Nephron progenitor cell (in vitro differentiated cells): ENCODE measurements at regions not wholly inside any gene's neighbourhood (a gene's known extent, or its start where the extent isn't known, plus 50 kb on each side); places are given as distances from the start of the nearest gene placed in this dataset.

Source experiments
- DNase-seq: peaks from one replicate; pipeline ENCODE4 v3.0.0; 2021
- H3K27ac Mint-ChIP-seq: 2 replicates; pipeline ENCODE4 v1.8.0; 2021; ENCODE audit warnings: mild to moderate bottlenecking, moderate library complexity, mixed read lengths
- H3K27me3 Mint-ChIP-seq: 2 replicates; pipeline ENCODE4 v1.8.0; 2021; ENCODE audit warnings: mild to moderate bottlenecking, low read depth, mixed read lengths; ENCODE audit not compliant: poor library complexity
- H3K36me3 Mint-ChIP-seq: 2 replicates; pipeline ENCODE4 v1.8.0; 2021; ENCODE audit warnings: low read depth, mixed read lengths
- H3K4me1 Mint-ChIP-seq: 2 replicates; pipeline ENCODE4 v1.8.0; 2021; ENCODE audit warnings: mixed read lengths
- H3K4me3 Mint-ChIP-seq: 2 replicates; pipeline ENCODE4 v1.8.0; 2021; ENCODE audit warnings: mild to moderate bottlenecking, moderate library complexity, mixed read lengths
- H3K9me3 Mint-ChIP-seq: 2 replicates; pipeline ENCODE4 v1.8.0; 2021; ENCODE audit warnings: mild to moderate bottlenecking, moderate library complexity, mixed read lengths
- CTCF ChIP-seq: fragments of 200-600 bp; sonication (generic); IDR thresholded peaks from 2 replicates; pipeline ENCODE4 v1.5.0; 2021; ENCODE audit warnings: antibody characterized with exemption

DNA sequence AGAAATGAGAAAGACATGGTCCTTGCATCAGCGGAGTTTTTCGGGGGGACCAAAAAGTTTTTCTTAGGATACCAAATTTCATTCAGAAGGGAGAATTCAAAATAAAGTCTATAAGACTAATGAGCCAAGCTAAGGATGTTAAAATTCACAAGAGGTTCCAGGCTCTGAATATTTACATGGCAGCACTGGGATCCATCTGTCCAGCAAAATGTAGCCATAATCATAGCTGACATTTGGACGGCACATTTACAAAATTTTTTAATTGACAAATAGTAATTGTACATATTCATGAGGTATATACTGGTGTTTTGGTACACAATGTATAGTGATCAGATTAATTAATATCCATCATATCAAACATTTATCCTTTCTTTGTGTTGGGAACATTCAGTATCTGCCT is 107.9 kb downstream of the ZNF648 start:
- Mint-ChIP-seq H3K4me3 (no peak overlapping the region), H3K9me3 (peaks cover 32% of the 10 kb centered on the region), H3K27me3 (peaks cover 7% of the 10 kb centered on the region), H3K4me1 (no peaks in the 10 kb centered on the region), H3K27ac (no peak overlapping the region), H3K36me3 (no peaks in the 10 kb centered on the region)
- TF ChIP-seq CTCF = no peak
- DNase-seq = no peak

DNA sequence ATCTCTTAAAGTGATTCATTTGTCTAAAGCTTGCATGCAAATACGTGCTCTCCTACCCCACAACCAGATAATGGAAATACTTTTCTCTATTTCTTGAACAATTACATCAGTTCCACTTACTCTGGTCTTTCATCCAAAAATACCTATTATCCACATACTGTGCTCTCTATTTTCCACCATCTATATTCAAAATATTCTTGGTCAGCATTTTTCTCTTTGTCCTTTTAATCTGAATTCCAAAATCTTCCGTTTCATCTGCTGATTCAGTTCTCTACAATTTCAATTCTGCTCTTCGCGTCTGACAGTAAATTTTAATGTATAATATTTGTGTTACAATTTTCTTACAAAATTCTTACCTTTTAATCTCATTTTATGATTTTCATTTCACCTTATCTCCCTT is 110.3 kb downstream of the ZNF648 start:
- no peaks in the 10 kb centered on the region for H3K36me3 Mint-ChIP-seq
- TF ChIP-seq CTCF = no peak
- no peak overlapping the region for H3K4me3 Mint-ChIP-seq
- no peak overlapping the region for H3K27ac Mint-ChIP-seq
- no peak for DNase-seq
- peaks cover 23% of the 10 kb centered on the region for H3K9me3 Mint-ChIP-seq
- H3K4me1 Mint-ChIP-seq = no peaks in the 10 kb centered on the region
- H3K27me3 Mint-ChIP-seq = peaks cover 7% of the 10 kb centered on the region

DNA sequence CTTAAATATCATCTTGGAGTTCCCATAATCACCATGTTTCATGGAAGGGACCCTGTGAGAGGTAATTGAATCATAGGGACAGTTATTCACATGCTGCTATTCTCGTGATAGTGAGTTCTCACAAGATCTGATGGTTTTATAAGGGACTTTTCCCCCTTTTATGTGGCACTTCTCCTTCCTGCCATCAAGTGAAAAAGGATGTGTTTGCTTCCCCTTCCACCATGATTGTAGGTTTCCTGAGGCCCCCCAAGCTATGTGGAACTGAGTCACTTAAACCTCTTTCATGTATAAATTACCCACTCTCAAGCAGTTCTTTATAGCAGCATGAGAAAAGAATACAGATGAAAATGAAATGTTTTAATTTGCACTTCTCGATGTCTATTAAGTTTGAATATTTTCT is 112.0 kb downstream of the ZNF648 start:
- no peak for DNase-seq
- TF ChIP-seq CTCF = no peak
- Mint-ChIP-seq H3K27ac (no peak overlapping the region), H3K4me3 (no peak overlapping the region), H3K9me3 (peaks cover 29% of the 10 kb centered on the region), H3K27me3 (peaks cover 7% of the 10 kb centered on the region), H3K4me1 (no peaks in the 10 kb centered on the region), H3K36me3 (no peaks in the 10 kb centered on the region)

GRCh38 chr1:181948372-181948771 is 113.1 kb downstream of the ZNF648 start:
- H3K4me3 Mint-ChIP-seq = no peak overlapping the region
- peaks cover 5% of the 10 kb centered on the region for H3K27me3 Mint-ChIP-seq
- H3K27ac Mint-ChIP-seq = no peak overlapping the region
- H3K36me3 Mint-ChIP-seq = no peaks in the 10 kb centered on the region
- H3K4me1 Mint-ChIP-seq = no peaks in the 10 kb centered on the region
- no peak for DNase-seq
- no peak for TF ChIP-seq CTCF
- peaks cover 39% of the 10 kb centered on the region for H3K9me3 Mint-ChIP-seq

DNA sequence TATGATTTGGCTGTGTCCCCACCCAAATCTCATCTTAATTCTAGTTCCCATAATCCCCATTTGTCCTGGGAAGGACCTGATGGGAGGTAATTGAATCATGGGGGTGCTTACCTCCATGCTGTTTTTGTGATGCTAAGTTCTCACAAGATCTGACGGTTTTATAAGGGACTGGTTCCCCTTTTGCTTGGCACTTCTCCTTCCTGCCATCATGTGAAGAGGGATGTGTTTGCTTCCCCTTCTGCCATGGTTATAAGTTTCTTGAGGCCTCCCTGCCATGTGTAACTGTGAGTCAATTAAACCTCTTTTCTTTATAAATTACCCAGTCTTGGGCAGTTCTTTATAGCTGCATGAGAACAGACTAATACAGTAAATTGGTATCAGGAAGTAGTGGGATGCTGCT is 114.1 kb downstream of the ZNF648 start:
- TF ChIP-seq CTCF = no peak
- H3K4me1 Mint-ChIP-seq = no peaks in the 10 kb centered on the region
- DNase-seq = no peak
- peaks cover 4% of the 10 kb centered on the region for H3K27me3 Mint-ChIP-seq
- no peak overlapping the region for H3K4me3 Mint-ChIP-seq
- peaks cover 46% of the 10 kb centered on the region for H3K9me3 Mint-ChIP-seq
- no peak overlapping the region for H3K27ac Mint-ChIP-seq
- no peaks in the 10 kb centered on the region for H3K36me3 Mint-ChIP-seq

- TF ChIP-seq CTCF = peak; percentile 70
- no peaks in the 10 kb centered on the region for H3K9me3 Mint-ChIP-seq
- no peaks in the 10 kb centered on the region for H3K4me1 Mint-ChIP-seq
- H3K4me3 Mint-ChIP-seq = no peak overlapping the region
- no peaks in the 10 kb centered on the region for H3K36me3 Mint-ChIP-seq
- DNase-seq = peak; percentile 71
- H3K27me3 Mint-ChIP-seq = peaks cover 4% of the 10 kb centered on the region
- no peak overlapping the region for H3K27ac Mint-ChIP-seq
Measured at GRCh38 chr1:181936768-181937581, 124.5 kb downstream of the ZNF648 start.
